ENCODE measurements at regions not wholly inside any gene's neighbourhood (a gene's known extent, or its start where the extent isn't known, plus 50 kb on each side); places are given as distances from the start of the nearest gene placed in this dataset.

GRCh38 chr3:66142079-66142478 lies 78.7 kb upstream of the SLC25A26 start:
- ATAC-seq (replicated peaks; ENCODE audit: extremely low read depth, poor library complexity, severe bottlenecking) (no peak), DNase-seq (ENCODE audit: low spot score in 2 of 2) (no peak)
- no peaks in the 10 kb centered on the region for H3K36me3 Mint-ChIP-seq (ENCODE audit: insufficient read depth)
- no peak overlapping the region for H3K27ac Mint-ChIP-seq (ENCODE audit: low read depth)
- peaks cover 47% of the 10 kb centered on the region for H3K27me3 Mint-ChIP-seq
- H3K9me3 Mint-ChIP-seq = no peaks in the 10 kb centered on the region
- no peaks in the 10 kb centered on the region for H3K4me1 Mint-ChIP-seq
- no peak overlapping the region for H3K4me3 Mint-ChIP-seq

- DNase-seq (ENCODE audit: low spot score in 2 of 2) = no peak
- H3K27me3 Mint-ChIP-seq = peaks cover 47% of the 10 kb centered on the region
- H3K4me3 Mint-ChIP-seq = no peak overlapping the region
- no peaks in the 10 kb centered on the region for H3K9me3 Mint-ChIP-seq
- no peaks in the 10 kb centered on the region for H3K36me3 Mint-ChIP-seq (ENCODE audit: insufficient read depth)
- H3K27ac Mint-ChIP-seq (ENCODE audit: low read depth) = no peak overlapping the region
- H3K4me1 Mint-ChIP-seq = no peaks in the 10 kb centered on the region
- no peak for ATAC-seq (replicated peaks; ENCODE audit: extremely low read depth, poor library complexity, severe bottlenecking)
Measured at GRCh38 chr3:66140743-66141372, 79.9 kb upstream of the SLC25A26 start.

- Mint-ChIP-seq H3K27ac (ENCODE audit: low read depth) (no peak overlapping the region), H3K9me3 (no peaks in the 10 kb centered on the region), H3K27me3 (peaks cover 47% of the 10 kb centered on the region), H3K4me1 (no peaks in the 10 kb centered on the region), H3K4me3 (no peak overlapping the region), H3K36me3 (ENCODE audit: insufficient read depth) (no peaks in the 10 kb centered on the region)
- no peak for ATAC-seq (replicated peaks; ENCODE audit: extremely low read depth, poor library complexity, severe bottlenecking)
- no peak for DNase-seq (ENCODE audit: low spot score in 2 of 2)
Measured at GRCh38 chr3:66140106-66140505, 80.7 kb upstream of the SLC25A26 start.

DNA sequence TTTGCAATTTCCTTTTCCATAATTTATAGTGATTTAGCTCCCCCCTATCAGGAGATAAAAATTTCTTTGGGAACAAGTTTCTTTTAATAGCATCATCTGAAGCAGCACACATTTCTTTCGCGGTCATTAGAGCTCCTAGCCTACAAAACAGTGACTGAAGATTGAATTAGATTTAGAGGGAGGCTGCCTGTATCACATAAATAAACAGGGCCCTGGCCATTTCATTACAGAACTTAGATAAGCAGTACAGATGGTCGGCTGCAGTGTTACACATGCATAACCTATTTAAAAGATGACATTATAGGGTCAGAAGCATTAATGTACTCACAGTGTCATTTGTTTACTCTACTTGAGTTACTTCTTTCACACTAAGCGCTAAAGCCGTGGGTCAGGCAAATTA lies 81.4 kb upstream of the SLC25A26 start:
- Mint-ChIP-seq H3K9me3 (no peaks in the 10 kb centered on the region), H3K27ac (ENCODE audit: low read depth) (no peak overlapping the region), H3K27me3 (peaks cover 40% of the 10 kb centered on the region), H3K4me1 (no peaks in the 10 kb centered on the region), H3K4me3 (no peak overlapping the region), H3K36me3 (ENCODE audit: insufficient read depth) (no peaks in the 10 kb centered on the region)
- ATAC-seq (replicated peaks; ENCODE audit: extremely low read depth, poor library complexity, severe bottlenecking) (no peak), DNase-seq (ENCODE audit: low spot score in 2 of 2) (no peak)

- H3K36me3 Mint-ChIP-seq (ENCODE audit: insufficient read depth) = no peaks in the 10 kb centered on the region
- no peaks in the 10 kb centered on the region for H3K9me3 Mint-ChIP-seq
- DNase-seq (ENCODE audit: low spot score in 2 of 2) = no peak
- no peak for ATAC-seq (replicated peaks; ENCODE audit: extremely low read depth, poor library complexity, severe bottlenecking)
- H3K27me3 Mint-ChIP-seq = peaks cover 39% of the 10 kb centered on the region
- no peak overlapping the region for H3K4me3 Mint-ChIP-seq
- no peaks in the 10 kb centered on the region for H3K4me1 Mint-ChIP-seq
- no peak overlapping the region for H3K27ac Mint-ChIP-seq (ENCODE audit: low read depth)
Measured at GRCh38 chr3:66138336-66139313, 82.2 kb upstream of the SLC25A26 start.

DNA sequence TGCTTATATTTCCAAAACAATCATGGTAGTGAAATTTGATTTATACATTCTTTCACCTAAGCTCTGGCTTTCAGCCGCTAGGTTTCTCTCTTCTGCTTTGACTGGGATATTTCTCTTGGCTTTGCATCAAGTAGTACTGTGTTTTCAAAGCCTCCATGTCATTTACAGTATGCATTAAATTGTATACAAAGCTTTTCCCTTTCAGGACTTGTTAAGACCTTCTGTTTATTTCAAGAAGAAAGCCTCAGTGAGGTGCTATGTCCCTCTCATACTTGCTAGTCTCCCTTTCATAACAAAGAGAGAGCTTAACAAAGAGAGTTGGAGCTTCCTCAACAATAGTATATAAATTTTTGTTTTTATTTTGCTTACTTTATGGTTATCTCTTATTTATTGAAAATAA lies 84.2 kb upstream of the SLC25A26 start:
- H3K36me3 Mint-ChIP-seq (ENCODE audit: insufficient read depth) = no peaks in the 10 kb centered on the region
- no peaks in the 10 kb centered on the region for H3K9me3 Mint-ChIP-seq
- ATAC-seq (replicated peaks; ENCODE audit: extremely low read depth, poor library complexity, severe bottlenecking) (no peak), DNase-seq (ENCODE audit: low spot score in 2 of 2) (no peak)
- no peaks in the 10 kb centered on the region for H3K4me1 Mint-ChIP-seq
- peaks cover 21% of the 10 kb centered on the region for H3K27me3 Mint-ChIP-seq
- H3K4me3 Mint-ChIP-seq = no peak overlapping the region
- H3K27ac Mint-ChIP-seq (ENCODE audit: low read depth) = no peak overlapping the region

- no peak overlapping the region for H3K4me3 Mint-ChIP-seq
- ATAC-seq (replicated peaks; ENCODE audit: extremely low read depth, poor library complexity, severe bottlenecking) (no peak), DNase-seq (ENCODE audit: low spot score in 2 of 2) (no peak)
- H3K4me1 Mint-ChIP-seq = no peaks in the 10 kb centered on the region
- no peaks in the 10 kb centered on the region for H3K36me3 Mint-ChIP-seq (ENCODE audit: insufficient read depth)
- no peaks in the 10 kb centered on the region for H3K9me3 Mint-ChIP-seq
- peaks cover 14% of the 10 kb centered on the region for H3K27me3 Mint-ChIP-seq
- no peak overlapping the region for H3K27ac Mint-ChIP-seq (ENCODE audit: low read depth)
Measured at GRCh38 chr3:66133853-66134445, 86.9 kb upstream of the SLC25A26 start.

DNA sequence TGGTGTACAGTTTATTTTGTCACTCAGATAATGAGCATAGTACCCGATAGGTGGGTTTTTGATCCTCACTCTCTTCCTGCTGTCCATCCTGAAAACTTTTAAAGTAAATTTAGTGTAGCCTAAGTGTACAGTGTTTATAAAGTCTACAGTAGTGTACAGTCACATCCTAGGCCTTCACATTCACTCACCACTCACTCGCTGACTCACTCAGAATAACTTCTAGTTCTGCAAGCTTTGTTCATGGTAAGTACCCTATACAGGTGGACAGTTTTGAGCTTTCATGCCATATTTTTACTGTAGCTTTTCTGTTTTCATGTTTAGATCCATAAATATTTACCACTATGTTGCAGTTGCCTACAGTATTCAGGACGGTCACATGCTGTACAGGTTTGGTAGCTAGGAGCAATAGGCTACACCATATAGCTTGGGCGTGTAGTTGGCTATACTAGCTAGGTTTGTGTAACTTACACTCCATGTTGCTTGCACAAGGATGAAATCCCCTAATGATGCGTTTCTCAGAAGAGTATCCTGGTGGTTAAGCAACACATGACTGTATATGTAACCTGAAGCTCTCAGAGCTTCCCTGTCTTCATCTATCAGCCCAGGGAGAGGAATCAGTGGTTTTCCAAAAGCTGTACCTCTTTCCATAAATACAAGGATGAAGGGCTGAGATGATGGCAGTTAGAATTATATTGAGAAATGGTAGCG lies 87.6 kb upstream of the SLC25A26 start:
- Mint-ChIP-seq H3K36me3 (ENCODE audit: insufficient read depth) (no peaks in the 10 kb centered on the region), H3K4me1 (no peaks in the 10 kb centered on the region), H3K9me3 (no peaks in the 10 kb centered on the region), H3K27me3 (peaks cover 9% of the 10 kb centered on the region), H3K27ac (ENCODE audit: low read depth) (no peak overlapping the region), H3K4me3 (no peak overlapping the region)
- ATAC-seq (replicated peaks; ENCODE audit: extremely low read depth, poor library complexity, severe bottlenecking) = no peak
- DNase-seq (ENCODE audit: low spot score in 2 of 2) = no peak

- ATAC-seq (replicated peaks; ENCODE audit: extremely low read depth, poor library complexity, severe bottlenecking) (no peak), DNase-seq (ENCODE audit: low spot score in 2 of 2) (no peak)
- Mint-ChIP-seq H3K4me1 (no peaks in the 10 kb centered on the region), H3K27ac (ENCODE audit: low read depth) (no peak overlapping the region), H3K9me3 (no peaks in the 10 kb centered on the region), H3K4me3 (no peak overlapping the region), H3K36me3 (ENCODE audit: insufficient read depth) (no peaks in the 10 kb centered on the region), H3K27me3 (peaks cover 37% of the 10 kb centered on the region)
Measured at GRCh38 chr3:66128623-66129022, 89.9 kb upstream of the MAGI1 start.

DNA sequence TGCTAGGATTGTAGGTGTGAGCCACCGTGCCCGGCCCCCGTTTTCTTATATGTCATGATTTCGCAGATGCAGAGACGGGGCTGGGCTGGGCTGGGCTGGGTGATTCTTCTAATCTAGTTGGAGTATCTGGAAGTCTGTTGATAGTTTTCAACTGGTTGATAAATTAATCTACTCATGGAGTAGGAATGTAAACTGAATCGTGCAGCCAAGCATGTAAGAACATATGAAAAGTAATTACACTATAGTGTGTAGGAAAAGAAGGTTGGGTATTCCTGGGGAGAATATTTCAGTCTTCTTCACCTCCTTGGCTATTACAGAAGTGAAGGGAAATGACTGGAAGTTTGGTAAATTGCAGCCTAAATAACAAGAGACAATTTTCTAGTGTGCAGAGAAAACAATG lies 82.6 kb upstream of the MAGI1 start:
- ATAC-seq (replicated peaks; ENCODE audit: extremely low read depth, poor library complexity, severe bottlenecking) (no peak), DNase-seq (ENCODE audit: low spot score in 2 of 2) (no peak)
- peaks cover 40% of the 10 kb centered on the region for H3K27me3 Mint-ChIP-seq
- no peak overlapping the region for H3K27ac Mint-ChIP-seq (ENCODE audit: low read depth)
- H3K4me3 Mint-ChIP-seq = no peak overlapping the region
- no peaks in the 10 kb centered on the region for H3K9me3 Mint-ChIP-seq
- H3K36me3 Mint-ChIP-seq (ENCODE audit: insufficient read depth) = no peaks in the 10 kb centered on the region
- no peaks in the 10 kb centered on the region for H3K4me1 Mint-ChIP-seq

DNA sequence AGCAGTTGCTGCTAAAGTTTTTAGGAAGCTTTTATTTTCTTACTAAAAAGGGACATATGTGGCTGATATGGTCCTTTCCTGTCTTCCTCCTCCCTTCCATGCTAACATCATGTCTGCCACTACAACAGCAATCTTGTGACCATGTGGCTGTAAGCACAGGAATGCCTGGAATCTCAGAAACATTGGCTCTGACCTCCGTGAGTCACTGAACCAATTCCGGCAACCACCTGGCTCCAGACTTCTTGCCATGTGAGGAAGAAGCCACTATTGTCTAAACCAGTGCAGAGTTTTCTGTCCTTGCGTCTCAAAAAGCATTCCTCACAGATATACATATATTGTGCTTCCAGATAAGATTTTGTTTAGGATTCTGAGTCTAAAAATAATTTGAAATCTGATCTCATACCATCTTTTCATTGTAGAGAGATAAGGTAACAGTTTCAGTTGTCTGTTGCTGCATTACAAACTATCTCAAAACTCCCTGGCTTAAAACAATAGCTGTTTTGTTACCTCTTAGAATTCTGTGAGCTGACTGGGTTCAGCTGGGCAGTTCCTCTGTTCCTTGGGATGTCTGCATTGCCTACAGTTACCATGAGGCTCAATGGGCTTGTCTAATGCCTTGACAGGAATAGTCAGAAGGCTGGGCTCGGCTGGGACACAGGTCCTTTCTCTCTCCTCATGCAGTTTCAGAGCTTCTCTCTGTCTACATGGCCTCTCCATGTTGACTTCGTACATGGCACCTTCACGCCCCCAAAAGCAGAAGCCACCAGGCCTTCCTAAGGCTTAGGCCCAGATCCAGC lies 77.3 kb upstream of the MAGI1 start:
- peaks cover 40% of the 10 kb centered on the region for H3K27me3 Mint-ChIP-seq
- no peak overlapping the region for H3K4me3 Mint-ChIP-seq
- ATAC-seq (replicated peaks; ENCODE audit: extremely low read depth, poor library complexity, severe bottlenecking) (no peak), DNase-seq (ENCODE audit: low spot score in 2 of 2) (no peak)
- H3K27ac Mint-ChIP-seq (ENCODE audit: low read depth) = no peak overlapping the region
- no peaks in the 10 kb centered on the region for H3K4me1 Mint-ChIP-seq
- no peaks in the 10 kb centered on the region for H3K9me3 Mint-ChIP-seq
- H3K36me3 Mint-ChIP-seq (ENCODE audit: insufficient read depth) = no peaks in the 10 kb centered on the region

DNA sequence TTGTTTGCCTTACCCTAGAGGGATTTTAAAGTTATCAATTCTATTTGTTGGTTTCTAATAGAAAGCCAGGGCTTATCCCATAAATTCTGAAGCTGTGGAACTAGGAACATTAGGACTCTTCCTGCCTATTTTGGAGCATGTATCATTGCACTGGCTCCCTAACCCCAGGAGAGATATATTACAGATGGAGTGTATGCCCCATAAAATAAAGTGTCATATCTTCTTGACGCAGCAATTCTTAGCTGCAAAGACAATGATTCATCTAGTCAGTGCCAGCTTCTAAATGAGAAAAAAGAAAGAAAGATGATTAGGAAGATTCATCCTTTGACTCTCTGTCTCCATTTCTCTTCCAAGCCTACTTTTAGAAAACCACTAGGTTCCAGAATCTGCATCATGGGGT lies 74.8 kb upstream of the MAGI1 start:
- no peak overlapping the region for H3K27ac Mint-ChIP-seq (ENCODE audit: low read depth)
- ATAC-seq (replicated peaks; ENCODE audit: extremely low read depth, poor library complexity, severe bottlenecking) = no peak
- H3K4me1 Mint-ChIP-seq = no peaks in the 10 kb centered on the region
- no peaks in the 10 kb centered on the region for H3K36me3 Mint-ChIP-seq (ENCODE audit: insufficient read depth)
- no peak overlapping the region for H3K4me3 Mint-ChIP-seq
- no peak for DNase-seq (ENCODE audit: low spot score in 2 of 2)
- H3K27me3 Mint-ChIP-seq = peaks cover 60% of the 10 kb centered on the region
- H3K9me3 Mint-ChIP-seq = no peaks in the 10 kb centered on the region
